GDM1 (cell line): ENCODE measurements at regions not wholly inside any gene's neighbourhood (a gene's known extent, or its start where the extent isn't known, plus 50 kb on each side); places are given as distances from the start of the nearest gene placed in this dataset.

Experiments
- DNase-seq: peaks from one replicate; lab custom pipeline; 2025; lab: John Stamatoyannopoulos, UW

GRCh38 chr16:59224401-59224800 lies 490.3 kb upstream of the GOT2 start:
- no peak for DNase-seq

DNA sequence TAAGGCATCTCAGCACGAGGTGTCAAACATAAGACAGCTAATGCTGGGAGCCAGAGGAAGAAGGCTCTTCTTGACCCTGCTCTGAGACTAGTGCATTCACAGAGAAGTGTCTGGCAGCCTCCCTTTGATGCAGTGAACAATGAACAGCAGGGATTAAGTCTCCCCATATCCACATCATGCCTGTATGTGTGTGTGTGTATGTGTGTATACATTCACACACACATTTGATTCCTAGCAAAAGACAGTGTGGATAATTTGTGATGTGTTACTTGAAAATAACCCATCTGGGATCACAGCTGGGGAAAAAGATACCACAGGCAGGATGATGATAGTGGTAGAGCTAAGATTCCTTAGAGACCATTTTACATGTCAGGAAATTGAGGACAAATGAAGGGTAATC lies 485.9 kb upstream of the GOT2 start:
- no peak for DNase-seq

DNA sequence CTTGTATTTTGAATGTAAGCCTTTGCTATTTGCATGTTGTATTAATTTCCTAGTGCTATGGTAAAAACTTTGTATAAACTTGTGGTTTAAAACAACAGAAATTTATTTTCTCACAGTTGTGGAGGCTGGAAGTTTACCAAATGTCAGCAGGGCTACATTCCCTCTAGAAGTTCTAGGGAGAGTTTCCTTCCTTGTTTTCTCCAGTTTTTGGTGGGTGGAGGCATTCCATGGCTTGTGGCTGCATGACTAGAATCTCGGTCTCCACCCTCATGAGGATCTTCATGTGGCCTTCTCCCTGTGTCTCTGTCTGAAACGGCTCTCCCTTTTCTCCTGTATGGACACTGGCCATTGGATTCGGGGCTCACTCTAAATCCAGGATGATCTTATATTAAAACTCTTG lies 482.2 kb upstream of the GOT2 start:
- DNase-seq = no peak

DNA sequence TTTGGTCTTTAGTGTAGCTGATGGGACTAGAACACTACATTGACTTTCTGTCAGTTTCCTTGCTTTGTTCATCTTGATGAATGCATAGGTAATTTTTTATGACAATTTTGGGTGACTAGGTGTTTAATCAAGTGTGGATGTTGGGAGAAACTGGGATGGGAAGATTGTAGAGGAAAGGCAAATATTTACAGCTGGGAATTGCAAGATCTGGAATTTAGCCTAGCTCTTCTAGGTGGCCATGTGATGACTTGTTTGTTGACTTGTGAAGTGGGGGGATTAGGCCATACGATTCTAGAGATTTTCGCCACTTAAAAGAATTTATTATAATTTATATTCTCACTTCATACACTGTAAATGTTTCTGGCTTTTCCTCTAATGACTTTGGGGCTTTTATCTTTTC lies 480.3 kb upstream of the GOT2 start:
- no peak for DNase-seq

DNA sequence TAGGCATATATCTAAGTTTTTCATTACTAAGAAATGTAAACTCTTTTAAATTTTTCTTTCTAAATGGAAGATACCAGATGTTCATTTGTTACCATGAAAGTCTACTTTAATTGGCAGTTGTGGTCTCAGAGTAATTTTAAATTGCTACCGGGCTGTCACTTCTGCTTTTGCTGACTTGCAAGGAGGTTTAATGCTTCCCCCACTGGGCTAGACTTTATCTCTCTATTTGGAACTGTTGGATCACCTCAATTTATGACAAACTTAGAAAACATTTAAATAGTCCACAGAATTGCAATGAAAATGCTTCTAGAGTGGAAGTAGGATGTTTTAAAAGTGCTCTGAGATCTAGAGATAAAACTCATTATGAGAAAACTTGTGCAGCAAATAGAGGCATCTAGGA lies 479.8 kb upstream of the GOT2 start:
- DNase-seq = no peak

DNA sequence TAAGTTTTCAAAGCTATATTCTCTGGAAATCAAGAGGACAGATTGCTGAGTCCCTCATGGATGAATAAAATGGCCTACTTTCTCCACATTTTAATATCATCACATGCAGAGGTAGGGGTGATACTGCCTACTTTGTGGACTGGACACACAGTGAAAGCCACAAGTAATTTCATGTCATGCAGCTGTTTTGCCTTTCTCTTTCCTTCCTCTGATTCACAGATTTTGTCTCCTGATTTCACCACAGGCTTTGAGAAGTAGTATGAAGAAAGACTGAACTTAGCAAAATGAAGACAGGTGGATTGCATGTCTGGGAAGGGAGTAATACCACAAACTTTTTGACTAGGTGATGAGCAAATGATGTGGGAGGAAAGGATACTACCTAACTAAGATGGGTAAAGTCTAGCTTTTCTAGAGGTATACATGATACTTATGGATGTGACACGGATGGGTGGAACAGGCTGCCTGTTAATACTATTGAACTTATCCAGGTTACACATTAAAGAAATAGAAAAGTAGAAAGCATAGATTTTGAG lies 478.4 kb upstream of the GOT2 start:
- DNase-seq = no peak

DNA sequence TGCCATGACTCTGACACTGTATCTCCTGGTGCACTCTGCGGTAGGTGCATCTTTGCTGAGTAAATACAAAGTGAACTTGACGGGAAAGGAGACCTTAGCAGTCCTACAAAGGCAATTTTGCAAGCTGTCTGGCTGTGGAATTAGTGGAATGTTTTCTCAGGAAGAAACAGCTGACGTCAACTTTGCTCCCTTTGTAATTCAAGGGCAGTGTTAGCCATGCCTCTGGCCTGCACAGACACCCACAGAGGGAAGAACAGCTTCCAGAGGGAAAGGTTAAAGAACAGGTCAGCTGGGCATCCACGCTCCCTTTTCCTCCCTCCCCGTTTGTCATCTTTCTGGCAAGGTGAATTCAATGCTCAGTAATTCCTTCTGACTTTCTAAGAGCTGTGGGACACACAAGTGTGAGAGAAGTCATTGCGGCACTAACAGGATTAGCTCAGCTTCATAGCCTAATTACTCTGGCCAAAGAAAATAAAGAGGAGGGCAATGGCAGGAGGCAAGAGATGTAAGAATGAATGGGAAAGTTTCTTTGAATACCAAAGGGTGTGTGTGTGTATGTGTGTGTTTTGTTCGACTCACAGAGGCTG lies 476.9 kb upstream of the GOT2 start:
- DNase-seq = no peak

- DNase-seq = no peak
Measured at GRCh38 chr16:59205403-59205802, 471.3 kb upstream of the GOT2 start.

- DNase-seq = no peak
Measured at GRCh38 chr16:59204589-59204988, 470.5 kb upstream of the GOT2 start.

DNA sequence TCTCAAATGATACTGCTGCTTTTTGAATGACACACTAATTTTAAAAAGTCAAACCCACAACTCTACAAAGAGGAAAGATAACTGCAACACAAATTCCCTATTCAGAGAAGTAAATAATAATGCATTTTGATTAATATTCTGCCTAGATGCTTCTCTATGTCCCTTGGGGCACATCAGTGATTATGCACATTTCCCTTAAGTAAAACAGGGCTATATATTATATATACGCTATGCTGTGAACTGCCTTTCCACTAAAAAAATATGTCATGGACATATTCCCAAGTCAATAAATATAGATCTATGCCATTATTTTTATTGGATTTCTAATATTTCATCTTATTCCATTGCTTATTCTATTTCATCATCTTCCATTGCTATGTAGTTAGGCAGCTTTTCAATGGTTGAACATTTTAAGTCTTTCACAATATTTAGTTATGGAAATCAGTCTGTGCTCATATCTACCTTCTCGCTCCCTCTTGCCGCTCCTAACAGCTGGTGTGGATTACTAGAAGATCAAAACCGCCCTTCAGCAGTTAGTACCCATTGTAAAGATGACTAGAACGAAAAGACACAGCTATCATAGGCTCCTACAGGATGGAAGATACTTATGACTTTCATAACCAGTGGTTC lies 468.2 kb upstream of the GOT2 start:
- DNase-seq = no peak

GRCh38 chr16:59201821-59202220 lies 467.7 kb upstream of the GOT2 start:
- DNase-seq = no peak

- DNase-seq = no peak
Measured at GRCh38 chr16:59201160-59201559, 467.0 kb upstream of the GOT2 start.

- no peak for DNase-seq
Measured at GRCh38 chr16:59198487-59198886, 464.4 kb upstream of the GOT2 start.

- no peak for DNase-seq
Measured at GRCh38 chr16:59195242-59195641, 461.1 kb upstream of the GOT2 start.

DNA sequence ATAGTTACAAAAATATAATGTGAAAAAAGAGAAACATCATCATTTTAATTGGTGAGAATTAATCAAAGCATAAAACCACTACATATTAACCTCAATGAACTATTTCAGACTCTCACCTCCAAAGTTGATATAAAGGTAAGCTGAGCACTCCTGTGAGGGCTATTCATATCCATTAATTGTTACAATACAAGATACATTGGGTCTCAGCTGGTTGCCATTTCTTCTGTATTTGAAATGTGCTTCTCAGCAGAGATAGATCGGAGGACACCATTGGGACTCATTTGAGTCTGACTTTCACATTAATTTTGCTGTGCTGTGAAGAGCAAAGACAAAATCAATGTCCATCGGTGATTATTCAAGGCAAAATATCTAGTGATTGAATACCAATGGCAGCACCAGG lies 459.5 kb upstream of the GOT2 start:
- no peak for DNase-seq

DNA sequence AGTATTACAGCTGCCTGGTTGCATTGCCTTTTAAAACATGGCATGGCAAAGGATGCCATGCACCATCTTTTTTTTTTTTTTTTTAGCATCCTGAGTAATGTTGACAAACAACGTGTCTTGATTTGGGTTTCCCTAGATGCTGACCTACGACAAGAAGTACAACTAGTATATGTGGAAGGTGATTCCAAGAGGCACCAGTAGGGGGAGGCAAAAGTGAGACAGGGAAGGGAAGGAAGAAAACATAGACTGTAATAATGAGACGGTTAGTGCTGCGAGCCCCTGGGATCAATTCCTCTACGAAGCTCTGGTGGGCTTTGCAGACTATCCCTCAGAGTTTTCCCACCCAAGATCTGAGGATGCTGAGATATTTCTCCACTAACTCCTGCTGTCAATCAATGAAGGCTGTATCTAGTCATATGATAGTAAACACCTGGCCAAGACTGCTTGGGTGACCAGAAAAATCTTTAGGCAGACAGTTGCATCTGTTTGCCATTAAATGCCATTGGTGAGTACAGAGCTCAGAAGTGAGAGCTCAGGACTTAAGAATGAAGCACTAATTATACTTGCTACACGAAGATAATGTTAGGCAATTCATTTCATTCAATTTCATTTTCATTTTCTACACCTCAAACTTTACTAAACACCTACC lies 458.6 kb upstream of the GOT2 start:
- DNase-seq = no peak

GRCh38 chr16:59190731-59191130 lies 456.6 kb upstream of the GOT2 start:
- no peak for DNase-seq

GRCh38 chr16:59188029-59188428 lies 453.9 kb upstream of the GOT2 start:
- DNase-seq = no peak

- no peak for DNase-seq
Measured at GRCh38 chr16:59181821-59182420, 447.8 kb upstream of the GOT2 start.

GRCh38 chr16:59180083-59180476 lies 446.0 kb upstream of the GOT2 start:
- DNase-seq = no peak

DNA sequence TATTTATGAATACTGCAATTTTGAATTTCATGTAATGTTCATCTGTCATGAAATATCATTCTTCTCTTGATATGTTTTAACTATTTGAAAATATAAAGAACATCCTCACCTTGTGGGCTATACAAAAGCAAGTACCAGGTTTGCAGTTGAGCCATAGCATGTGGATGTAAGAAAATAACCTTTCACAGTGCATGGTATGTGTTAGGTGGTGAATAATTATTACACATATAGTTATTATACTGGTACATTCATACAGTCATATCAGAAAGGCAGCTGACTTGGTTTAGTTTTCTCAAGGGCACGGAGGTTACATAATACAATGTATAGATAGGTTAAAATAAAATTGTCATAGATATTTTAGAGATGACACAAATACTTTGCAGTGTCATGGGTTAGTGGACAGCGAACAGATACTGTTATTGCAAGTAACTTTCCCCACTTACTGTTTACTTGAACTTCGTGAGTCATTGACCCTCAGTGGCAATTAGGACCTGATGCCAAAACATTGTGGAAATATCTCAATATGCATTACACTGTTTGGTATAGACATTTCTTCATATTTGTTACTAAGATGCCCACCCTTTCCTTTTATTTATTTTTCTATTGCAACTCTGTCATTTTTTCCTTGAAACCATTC lies 445.4 kb upstream of the GOT2 start:
- no peak for DNase-seq

DNA sequence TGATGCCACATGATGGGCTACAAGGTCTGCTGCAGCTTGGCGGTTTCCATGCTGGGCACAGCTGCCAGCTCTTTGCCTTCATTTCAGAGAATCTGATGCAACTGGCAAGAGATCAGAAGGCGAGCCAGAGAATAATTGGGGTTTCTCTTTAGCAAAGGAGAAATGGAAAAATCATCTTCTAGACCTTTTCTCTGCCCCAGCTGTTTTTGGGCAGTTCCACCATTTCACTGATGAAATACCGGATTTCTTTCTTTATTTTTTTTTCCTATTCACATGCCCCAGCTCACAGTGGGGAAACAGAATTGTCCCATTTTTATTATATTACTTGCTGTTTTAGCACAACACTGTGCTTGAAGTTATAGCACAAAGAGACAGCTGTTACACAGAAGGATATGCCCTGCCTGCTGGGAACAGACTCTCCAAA lies 439.3 kb upstream of the GOT2 start:
- DNase-seq = no peak
